ENCODE measurements at regions not wholly inside any gene's neighbourhood (a gene's known extent, or its start where the extent isn't known, plus 50 kb on each side); places are given as distances from the start of the nearest gene placed in this dataset.
"Not testable (repeated sequence)": the region's sequence is repeated elsewhere in the genome, so short reads cannot be mapped to it uniquely, and the experiment has no call there.

GRCh38 chr15:69704700-69705099 lies 252.1 kb downstream of the RPLP1 start:
- H3K36me3 Mint-ChIP-seq (ENCODE audit: low read depth) = peaks cover 5% of the 10 kb centered on the region
- TF ChIP-seq CTCF (conservative IDR thresholded peaks at IDR 0.05) = no peak
- no peaks in the 10 kb centered on the region for H3K4me1 Mint-ChIP-seq
- DNase-seq (ENCODE audit: low read depth, low spot score) = no peak
- no peaks in the 10 kb centered on the region for H3K27me3 Mint-ChIP-seq (ENCODE audit: low read depth)
- no peak overlapping the region for H3K4me3 Mint-ChIP-seq
- peaks cover 11% of the 10 kb centered on the region for H3K9me3 Mint-ChIP-seq
- H3K27ac Mint-ChIP-seq (ENCODE audit: unreplicated experiment) = no peak overlapping the region

GRCh38 chr15:69706353-69707097 lies 253.9 kb downstream of the RPLP1 start:
- Mint-ChIP-seq H3K4me1 (no peaks in the 10 kb centered on the region), H3K9me3 (peaks cover 6% of the 10 kb centered on the region), H3K4me3 (no peak overlapping the region), H3K36me3 (ENCODE audit: low read depth) (peaks cover 2% of the 10 kb centered on the region), H3K27ac (ENCODE audit: unreplicated experiment) (no peak overlapping the region), H3K27me3 (ENCODE audit: low read depth) (no peaks in the 10 kb centered on the region)
- no peak for TF ChIP-seq CTCF (conservative IDR thresholded peaks at IDR 0.05)
- DNase-seq (ENCODE audit: low read depth, low spot score) = no peak

GRCh38 chr15:69707241-69707640 lies 254.6 kb downstream of the RPLP1 start:
- not testable (repeated sequence) for H3K4me3 Mint-ChIP-seq; H3K27ac Mint-ChIP-seq (ENCODE audit: unreplicated experiment); DNase-seq (ENCODE audit: low read depth, low spot score); H3K27me3 Mint-ChIP-seq (ENCODE audit: low read depth); H3K4me1 Mint-ChIP-seq; H3K9me3 Mint-ChIP-seq; H3K36me3 Mint-ChIP-seq (ENCODE audit: low read depth)

GRCh38 chr15:69708436-69709122 lies 256.0 kb downstream of the RPLP1 start:
- not testable (repeated sequence) for H3K9me3 Mint-ChIP-seq; H3K4me1 Mint-ChIP-seq; H3K4me3 Mint-ChIP-seq; H3K36me3 Mint-ChIP-seq (ENCODE audit: low read depth); DNase-seq (ENCODE audit: low read depth, low spot score); H3K27ac Mint-ChIP-seq (ENCODE audit: unreplicated experiment); H3K27me3 Mint-ChIP-seq (ENCODE audit: low read depth)

GRCh38 chr15:69712991-69713390 lies 260.4 kb downstream of the RPLP1 start:
- no peak for TF ChIP-seq CTCF (conservative IDR thresholded peaks at IDR 0.05)
- Mint-ChIP-seq H3K4me3 (no peak overlapping the region), H3K4me1 (no peaks in the 10 kb centered on the region), H3K27me3 (ENCODE audit: low read depth) (peaks cover 10% of the 10 kb centered on the region), H3K27ac (ENCODE audit: unreplicated experiment) (no peak overlapping the region), H3K9me3 (peaks cover 7% of the 10 kb centered on the region), H3K36me3 (ENCODE audit: low read depth) (peaks cover 2% of the 10 kb centered on the region)
- no peak for DNase-seq (ENCODE audit: low read depth, low spot score)

- Mint-ChIP-seq H3K36me3 (ENCODE audit: low read depth) (peaks cover 2% of the 10 kb centered on the region), H3K27ac (ENCODE audit: unreplicated experiment) (no peak overlapping the region), H3K27me3 (ENCODE audit: low read depth) (peaks cover 10% of the 10 kb centered on the region), H3K9me3 (peaks cover 5% of the 10 kb centered on the region), H3K4me1 (peaks cover 1% of the 10 kb centered on the region), H3K4me3 (no peak overlapping the region)
- no peak for DNase-seq (ENCODE audit: low read depth, low spot score)
- no peak for TF ChIP-seq CTCF (conservative IDR thresholded peaks at IDR 0.05)
Observed at GRCh38 chr15:69713726-69714559, 261.3 kb downstream of the RPLP1 start.
